Adrenal gland (tissue), 5 donors: ENCODE measurements at regions not wholly inside any gene's neighbourhood (a gene's known extent, or its start where the extent isn't known, plus 50 kb on each side); places are given as distances from the start of the nearest gene placed in this dataset.

Experiments
- CTCF ChIP-seq, 6 experiments: fragments of 450-650 bp in 4 of 6; fragments of 200-600 bp in 2 of 6; sonication (generic) in 1 of 6; IDR thresholded peaks; 1 replicate in 5 of 6; 2 replicates in 1 of 6; pipeline versions ENCODE4 v1.5.1 to v1.8.0; 2016 to 2021; ENCODE audit warnings: antibody characterized with exemption in 6 of 6, mild to moderate bottlenecking in 2 of 6, moderate library complexity in 1 of 6
- POLR2A ChIP-seq, 2 donors: fragments of 450-650 bp; IDR thresholded peaks; one replicate each; pipeline ENCODE4 v1.6.1; 2017; ENCODE audit warnings: antibody characterized with exemption in 2 of 2, mild to moderate bottlenecking in 2 of 2, moderate library complexity in 1 of 2
- donor health status: DM: no; HTN: no; CAD: no.

GRCh38 chr12:67137256-67137655 lies 131.9 kb upstream of the CAND1 start:
- no peak for TF ChIP-seq CTCF (IDR thresholded peaks at IDR 0.05)
- no peak for TF ChIP-seq POLR2A (IDR thresholded peaks at IDR 0.05)
